ENCODE measurements at regions not wholly inside any gene's neighbourhood (a gene's known extent, or its start where the extent isn't known, plus 50 kb on each side); places are given as distances from the start of the nearest gene placed in this dataset.
"Not testable (repeated sequence)": the region's sequence is repeated elsewhere in the genome, so short reads cannot be mapped to it uniquely, and the experiment has no call there.

- Histone ChIP-seq H3K4me3 (no peak overlapping the region), H3K27me3 (replicated peaks; ENCODE audit: insufficient read depth) (no peaks in the 10 kb centered on the region), H3K9me3 (no peaks in the 10 kb centered on the region), H3K27ac (no peak overlapping the region), H3K36me3 (no peaks in the 10 kb centered on the region), H3K4me1 (ENCODE audit: control insufficient read depth in 1 of 2, low read depth in 2 of 2) (no peaks in the 10 kb centered on the region)
- ATAC-seq (ENCODE audit: insufficient number of reproducible peaks, low FRiP score, low read depth) (no peak), DNase-seq (ENCODE audit: low spot score) (no peak)
- TF ChIP-seq, protein P1, sequence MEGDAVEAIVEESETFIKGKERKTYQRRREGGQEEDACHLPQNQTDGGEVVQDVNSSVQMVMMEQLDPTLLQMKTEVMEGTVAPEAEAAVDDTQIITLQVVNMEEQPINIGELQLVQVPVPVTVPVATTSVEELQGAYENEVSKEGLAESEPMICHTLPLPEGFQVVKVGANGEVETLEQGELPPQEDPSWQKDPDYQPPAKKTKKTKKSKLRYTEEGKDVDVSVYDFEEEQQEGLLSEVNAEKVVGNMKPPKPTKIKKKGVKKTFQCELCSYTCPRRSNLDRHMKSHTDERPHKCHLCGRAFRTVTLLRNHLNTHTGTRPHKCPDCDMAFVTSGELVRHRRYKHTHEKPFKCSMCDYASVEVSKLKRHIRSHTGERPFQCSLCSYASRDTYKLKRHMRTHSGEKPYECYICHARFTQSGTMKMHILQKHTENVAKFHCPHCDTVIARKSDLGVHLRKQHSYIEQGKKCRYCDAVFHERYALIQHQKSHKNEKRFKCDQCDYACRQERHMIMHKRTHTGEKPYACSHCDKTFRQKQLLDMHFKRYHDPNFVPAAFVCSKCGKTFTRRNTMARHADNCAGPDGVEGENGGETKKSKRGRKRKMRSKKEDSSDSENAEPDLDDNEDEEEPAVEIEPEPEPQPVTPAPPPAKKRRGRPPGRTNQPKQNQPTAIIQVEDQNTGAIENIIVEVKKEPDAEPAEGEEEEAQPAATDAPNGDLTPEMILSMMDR (IDR thresholded peaks at IDR 0.05): no peak
These were observed 99.2 kb upstream of the PALMD start for GRCh38 chr1:99546432-99547416.

DNA sequence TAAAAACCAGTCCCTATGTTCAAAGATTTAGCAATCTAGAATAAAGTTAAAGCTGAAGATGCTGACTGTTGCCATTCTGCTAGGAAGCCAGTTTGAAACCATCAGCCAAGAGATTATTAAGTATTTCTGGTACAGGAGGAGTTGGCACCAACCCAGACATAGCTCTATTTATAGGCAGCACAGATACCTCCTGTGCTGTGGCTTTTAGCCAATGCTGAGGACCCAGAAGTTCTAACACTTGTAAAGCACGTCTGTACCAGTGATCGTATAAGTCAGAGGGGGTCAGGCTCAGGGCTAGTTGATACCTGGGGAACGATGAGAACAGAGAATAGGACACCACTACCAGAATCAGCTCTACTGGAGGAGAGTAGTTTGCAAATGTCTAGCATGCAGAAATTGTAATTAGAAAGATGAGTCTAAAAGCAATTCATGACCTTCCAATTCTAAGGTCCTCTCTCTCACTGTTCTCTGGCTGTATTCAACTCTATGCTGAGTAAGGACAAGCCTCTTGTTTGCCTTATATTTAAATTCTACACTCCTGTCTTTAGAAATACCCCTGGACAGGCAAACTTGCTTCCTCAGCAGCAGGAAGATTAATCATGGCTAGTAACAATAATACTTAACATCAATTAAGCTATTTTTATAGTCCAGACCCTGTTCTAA is 96.8 kb upstream of the PALMD start:
- Histone ChIP-seq H3K36me3 (no peaks in the 10 kb centered on the region), H3K4me1 (ENCODE audit: control insufficient read depth in 1 of 2, low read depth in 2 of 2) (no peaks in the 10 kb centered on the region), H3K27me3 (replicated peaks; ENCODE audit: insufficient read depth) (no peaks in the 10 kb centered on the region), H3K27ac (no peak overlapping the region), H3K9me3 (no peaks in the 10 kb centered on the region), H3K4me3 (no peak overlapping the region)
- TF ChIP-seq, protein P1 (IDR thresholded peaks at IDR 0.05): no peak
- DNase-seq (ENCODE audit: low spot score): no peak
- ATAC-seq (ENCODE audit: insufficient number of reproducible peaks, low FRiP score, low read depth): no peak

- TF ChIP-seq, protein P1 (IDR thresholded peaks at IDR 0.05): no peak
- Histone ChIP-seq H3K4me3 (no peak overlapping the region), H3K27me3 (replicated peaks; ENCODE audit: insufficient read depth) (no peaks in the 10 kb centered on the region), H3K9me3 (no peaks in the 10 kb centered on the region), H3K36me3 (no peaks in the 10 kb centered on the region), H3K4me1 (ENCODE audit: control insufficient read depth in 1 of 2, low read depth in 2 of 2) (no peaks in the 10 kb centered on the region), H3K27ac (no peak overlapping the region)
- ATAC-seq (ENCODE audit: insufficient number of reproducible peaks, low FRiP score, low read depth): no peak
- DNase-seq (ENCODE audit: low spot score): no peak
These were observed 95.7 kb upstream of the PALMD start for GRCh38 chr1:99550198-99550597.

- H3K4me3 ChIP-seq: no peak overlapping the region
- no peak overlapping the region for H3K27ac ChIP-seq
- no peak for ATAC-seq (ENCODE audit: insufficient number of reproducible peaks, low FRiP score, low read depth)
- H3K4me1 ChIP-seq (ENCODE audit: control insufficient read depth in 1 of 2, low read depth in 2 of 2): no peaks in the 10 kb centered on the region
- DNase-seq (ENCODE audit: low spot score): no peak
- no peaks in the 10 kb centered on the region for H3K9me3 ChIP-seq
- no peaks in the 10 kb centered on the region for H3K36me3 ChIP-seq
- H3K27me3 ChIP-seq (replicated peaks; ENCODE audit: insufficient read depth): no peaks in the 10 kb centered on the region
- TF ChIP-seq, protein P1 (IDR thresholded peaks at IDR 0.05): no peak
These were observed 93.9 kb upstream of the PALMD start for GRCh38 chr1:99551812-99552614.

DNA sequence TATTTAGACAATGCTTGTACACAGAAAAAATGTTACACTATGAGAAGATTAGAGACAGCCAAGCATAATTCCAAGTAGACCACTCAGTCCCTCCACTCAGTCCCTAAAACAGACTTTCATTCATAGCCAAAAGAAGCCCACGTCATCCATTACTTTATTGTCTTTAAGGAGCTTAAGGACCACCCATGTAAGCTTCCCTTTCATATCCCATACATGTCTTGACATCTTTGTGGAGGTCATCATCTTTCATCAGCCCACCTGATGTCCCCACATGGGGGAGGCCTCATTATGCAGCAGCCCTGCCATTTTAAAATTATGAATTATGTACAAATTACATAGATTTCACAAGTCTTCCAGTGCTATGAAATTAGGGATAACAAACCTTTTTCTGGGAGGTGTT is 92.6 kb upstream of the PALMD start:
- DNase-seq (ENCODE audit: low spot score) (no peak), ATAC-seq (ENCODE audit: insufficient number of reproducible peaks, low FRiP score, low read depth) (no peak)
- Histone ChIP-seq H3K36me3 (no peaks in the 10 kb centered on the region), H3K27me3 (replicated peaks; ENCODE audit: insufficient read depth) (no peaks in the 10 kb centered on the region), H3K4me1 (ENCODE audit: control insufficient read depth in 1 of 2, low read depth in 2 of 2) (no peaks in the 10 kb centered on the region), H3K27ac (no peak overlapping the region), H3K4me3 (no peak overlapping the region), H3K9me3 (no peaks in the 10 kb centered on the region)
- TF ChIP-seq, protein P1 (IDR thresholded peaks at IDR 0.05): no peak

DNA sequence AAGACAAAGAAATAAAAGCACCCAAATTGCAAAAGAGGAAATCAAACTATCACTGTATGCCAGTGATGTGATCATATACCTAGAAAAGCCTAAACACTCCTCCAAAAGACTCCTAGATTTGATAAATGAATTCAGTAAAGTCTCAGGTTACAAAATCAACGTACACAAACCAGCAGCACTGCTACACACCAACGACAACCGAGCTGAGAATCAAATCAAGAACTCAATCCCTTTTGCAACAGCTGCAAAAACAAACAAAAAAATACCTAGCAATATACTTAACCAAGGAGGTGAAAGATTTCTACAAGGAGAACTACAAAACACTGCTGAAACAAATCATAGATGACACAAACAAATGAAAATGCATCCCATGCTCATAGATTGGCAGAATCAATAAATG is 92.1 kb upstream of the PALMD start:
- H3K4me1 ChIP-seq (ENCODE audit: control insufficient read depth in 1 of 2, low read depth in 2 of 2); H3K27me3 ChIP-seq (replicated peaks; ENCODE audit: insufficient read depth); H3K36me3 ChIP-seq; DNase-seq (ENCODE audit: low spot score); H3K9me3 ChIP-seq; H3K4me3 ChIP-seq; H3K27ac ChIP-seq; ATAC-seq (ENCODE audit: insufficient number of reproducible peaks, low FRiP score, low read depth): not testable (repeated sequence)

Measured in thoracic aorta (tissue), 2 donors.